SHP77 (cell line): ENCODE measurements at regions not wholly inside any gene's neighbourhood (a gene's known extent, or its start where the extent isn't known, plus 50 kb on each side); places are given as distances from the start of the nearest gene placed in this dataset.
"Not testable (repeated sequence)": the region's sequence is repeated elsewhere in the genome, so short reads cannot be mapped to it uniquely, and the experiment has no call there.

Experiments
- DNase-seq, 2 experiments: peaks; one replicate each; lab custom pipeline; 2025; lab: John Stamatoyannopoulos, UW

DNA sequence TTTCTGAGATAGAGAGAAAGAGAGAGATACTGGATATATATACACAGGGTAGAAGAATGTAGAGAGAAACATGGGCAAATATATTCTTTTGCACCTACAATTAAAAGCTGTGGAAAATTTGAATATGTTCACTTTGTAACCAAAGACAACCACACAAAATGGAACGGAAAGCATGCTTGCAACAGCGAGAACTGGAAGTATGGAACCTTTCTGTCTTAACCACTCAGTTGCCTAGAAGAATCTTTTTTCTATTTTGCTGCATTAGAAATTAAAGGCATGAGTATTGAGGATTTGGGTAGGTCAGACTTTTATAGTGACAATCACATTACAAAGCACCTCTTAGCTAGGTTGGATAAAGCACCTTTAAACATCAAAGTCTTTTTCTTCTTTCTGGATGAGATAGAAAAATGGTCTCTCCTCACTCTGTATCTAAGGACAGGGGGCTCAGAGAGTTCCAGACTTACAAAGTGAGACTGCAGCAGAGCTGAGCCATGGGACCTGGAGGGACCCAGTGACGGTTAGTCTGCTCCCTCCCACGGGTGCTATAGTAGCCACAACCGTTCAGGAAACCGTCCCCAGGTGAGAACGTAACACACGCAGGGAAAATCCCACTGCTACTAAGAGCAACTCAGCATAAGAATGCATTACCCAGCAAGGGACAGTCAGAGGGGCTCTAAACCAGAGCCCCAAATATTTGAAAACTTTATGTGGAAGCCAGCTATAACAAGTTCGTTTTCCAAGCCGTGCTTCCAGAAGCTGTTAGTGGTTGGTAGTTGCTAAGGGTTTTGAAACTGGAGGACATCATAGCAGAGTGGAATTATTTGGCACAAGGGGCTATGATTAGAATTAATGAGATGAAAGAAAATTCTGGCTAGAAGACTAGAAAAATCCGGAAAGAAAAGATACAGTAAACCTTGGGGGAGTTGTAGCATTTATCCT, 97.1 kb downstream of the DAD1 start:
- no peak for DNase-seq

DNA sequence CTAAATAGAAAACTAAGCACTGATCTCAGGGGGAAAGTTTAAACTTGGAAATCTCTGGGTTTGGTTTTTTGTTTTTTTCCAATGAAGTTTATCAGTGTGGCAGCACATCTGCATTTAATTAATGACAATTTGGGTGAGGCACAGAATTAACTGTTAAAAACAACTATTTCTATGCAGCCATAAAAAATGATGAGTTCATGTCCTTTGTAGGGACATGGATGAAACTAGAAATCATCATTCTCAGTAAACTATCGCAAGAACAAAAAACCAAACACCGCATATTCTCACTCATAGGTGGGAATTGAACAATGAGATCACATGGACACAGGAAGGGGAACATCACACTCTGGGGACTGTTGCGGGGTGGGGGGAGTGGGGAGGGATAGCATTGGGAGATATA, 98.0 kb downstream of the DAD1 start:
- not testable (repeated sequence) for DNase-seq

DNA sequence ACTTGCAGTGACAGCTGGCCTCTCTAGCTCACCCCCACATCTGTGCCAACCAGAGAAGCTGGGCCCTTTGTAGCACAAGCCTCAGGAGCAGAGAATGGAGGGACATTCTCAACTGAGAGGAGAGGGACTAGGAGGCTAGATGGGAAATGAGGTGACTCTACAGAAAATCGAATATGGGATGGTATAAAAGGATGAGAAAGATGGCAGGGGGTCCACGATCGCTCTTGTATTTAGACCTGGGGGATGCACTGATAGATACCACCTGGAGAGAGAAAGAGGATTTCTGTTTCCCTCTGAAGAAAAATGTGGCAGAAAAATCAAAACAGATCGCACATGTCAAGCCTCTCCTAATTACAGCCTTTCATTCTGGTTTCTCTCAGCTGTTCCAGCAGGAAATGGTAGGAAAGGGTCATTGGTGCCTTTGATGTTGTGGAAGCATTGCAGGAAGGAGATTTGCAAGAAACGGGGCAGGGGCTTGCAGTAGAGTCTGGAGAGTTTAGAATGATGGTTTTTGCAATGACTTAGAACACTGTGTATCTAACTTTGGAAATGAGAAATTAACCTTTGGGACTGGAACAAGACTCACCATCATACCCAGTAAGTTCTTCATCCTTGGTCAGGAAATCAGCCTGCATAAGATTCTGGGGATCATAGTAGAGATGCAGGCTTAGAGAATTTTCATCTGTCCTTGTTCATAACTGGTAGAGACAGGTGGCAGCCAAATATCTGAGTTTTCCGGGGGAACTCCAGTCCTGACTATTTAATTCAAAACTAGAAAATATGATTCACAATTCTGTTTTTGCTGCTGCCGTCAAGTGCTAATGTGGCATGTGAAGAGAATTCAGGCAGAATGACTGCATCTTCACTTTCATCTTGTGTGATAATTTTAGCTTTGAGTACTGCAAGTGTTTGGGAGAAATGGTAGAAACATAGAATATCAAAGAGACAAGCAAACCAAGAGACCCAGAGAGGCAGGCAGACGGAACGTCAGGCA, 98.8 kb downstream of the DAD1 start:
- DNase-seq, result no peak

DNA sequence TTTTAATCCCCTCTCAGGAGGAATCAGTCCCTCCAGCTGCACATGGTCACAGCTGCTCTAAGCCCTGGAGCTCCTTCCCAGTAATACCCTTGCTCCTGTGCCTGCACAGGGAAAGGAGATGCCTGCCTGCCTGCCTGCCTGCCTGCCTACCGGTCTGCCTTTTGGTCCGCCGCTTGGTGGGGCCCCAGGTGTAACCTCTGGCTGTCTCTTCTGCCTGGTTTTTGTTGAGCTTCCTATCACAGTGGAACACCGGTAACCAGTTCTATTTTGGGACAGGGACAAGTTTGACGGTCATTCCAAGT, 99.8 kb downstream of the DAD1 start:
- no peak for DNase-seq

DNA sequence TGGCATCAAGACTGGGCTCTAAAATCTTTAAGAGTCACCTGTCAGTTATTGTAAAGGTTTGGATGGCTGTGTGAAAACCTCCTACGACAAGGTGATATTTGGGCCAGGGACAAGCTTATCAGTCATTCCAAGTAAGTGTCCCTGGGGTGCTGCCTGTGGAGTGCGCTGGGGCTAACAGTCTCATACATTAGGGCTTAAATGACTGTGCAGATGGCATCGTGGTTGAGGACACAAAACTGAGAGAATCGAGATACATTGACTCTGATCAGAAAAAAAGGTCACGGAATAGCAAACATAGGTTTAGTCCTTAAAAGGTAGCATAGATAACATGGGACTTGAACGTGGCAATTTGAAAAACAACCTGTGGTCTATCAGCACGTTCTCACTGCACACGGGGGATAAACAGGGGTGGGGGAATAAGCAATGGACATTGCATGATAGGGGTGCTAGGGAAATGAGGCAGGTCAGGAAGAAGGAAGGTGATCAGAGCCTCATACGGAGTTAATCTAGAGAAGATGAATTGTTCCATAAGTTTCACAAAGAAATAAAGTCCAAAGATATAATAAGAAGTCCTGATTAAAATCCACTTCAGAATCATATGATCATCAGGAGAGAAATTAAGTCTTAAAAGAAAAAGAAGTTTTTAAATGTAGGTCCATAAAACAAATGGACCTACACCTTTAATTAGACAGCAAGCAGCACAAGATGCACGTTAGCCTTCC, 100.3 kb downstream of the DAD1 start:
- DNase-seq, result no peak

DNA sequence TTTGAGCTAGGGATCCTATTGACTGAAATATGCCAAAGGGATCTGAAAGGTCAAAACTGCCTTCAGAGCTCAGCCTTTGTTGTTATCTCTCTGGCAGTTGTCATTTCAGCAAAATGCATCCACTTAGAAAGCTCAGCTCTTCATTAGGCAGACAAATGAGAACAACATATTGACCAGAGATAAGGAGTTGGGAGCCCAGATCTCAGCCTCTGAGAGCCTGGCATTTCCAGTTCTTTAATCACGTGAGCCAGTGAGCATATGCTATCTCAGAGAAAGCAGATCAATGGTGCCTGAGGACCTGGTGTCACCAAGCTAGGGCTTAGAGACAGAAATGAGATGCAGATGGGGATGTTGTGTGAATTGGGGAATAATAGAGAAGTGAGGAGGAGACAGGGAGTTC, 101.1 kb downstream of the DAD1 start:
- DNase-seq, result no peak

DNA sequence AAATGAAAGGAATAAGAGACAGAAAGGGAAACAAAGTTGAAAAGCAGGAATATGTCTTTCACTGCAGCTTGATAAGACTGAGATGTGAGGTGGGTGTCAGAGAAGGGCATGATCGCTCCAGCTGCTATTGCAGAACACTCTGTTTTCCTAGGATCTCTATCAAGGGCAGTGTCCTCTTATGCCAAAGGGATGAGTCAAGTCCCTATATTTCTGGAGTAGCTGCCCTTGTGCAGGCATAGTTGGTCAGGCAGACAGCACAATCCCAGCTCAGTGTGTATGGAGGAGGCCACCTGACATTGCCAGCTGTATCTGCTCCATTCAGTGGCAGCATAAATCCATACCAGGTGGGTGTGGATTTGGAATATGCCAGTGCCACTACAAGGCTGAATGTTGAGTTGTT, 101.6 kb downstream of the DAD1 start:
- no peak for DNase-seq

DNA sequence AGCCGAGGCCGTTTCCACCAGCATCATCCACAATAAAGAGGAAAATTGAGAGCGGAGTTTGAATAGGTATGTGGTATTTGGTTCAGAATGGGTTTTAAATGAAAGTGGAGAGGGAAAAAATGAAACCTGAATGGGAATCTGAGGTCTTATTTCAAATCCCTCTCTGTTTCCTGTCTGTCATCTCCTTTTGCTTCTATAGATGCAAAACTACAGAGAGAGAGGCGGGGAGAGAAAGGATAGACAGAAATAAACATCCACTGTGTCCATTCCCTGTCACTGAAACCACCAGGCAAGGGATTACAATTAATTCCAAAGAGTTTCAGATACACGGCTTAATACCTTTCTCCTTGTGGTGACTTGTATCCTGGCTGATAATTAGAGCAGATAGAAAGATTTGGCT, 102.3 kb downstream of the DAD1 start:
- no peak for DNase-seq

DNA sequence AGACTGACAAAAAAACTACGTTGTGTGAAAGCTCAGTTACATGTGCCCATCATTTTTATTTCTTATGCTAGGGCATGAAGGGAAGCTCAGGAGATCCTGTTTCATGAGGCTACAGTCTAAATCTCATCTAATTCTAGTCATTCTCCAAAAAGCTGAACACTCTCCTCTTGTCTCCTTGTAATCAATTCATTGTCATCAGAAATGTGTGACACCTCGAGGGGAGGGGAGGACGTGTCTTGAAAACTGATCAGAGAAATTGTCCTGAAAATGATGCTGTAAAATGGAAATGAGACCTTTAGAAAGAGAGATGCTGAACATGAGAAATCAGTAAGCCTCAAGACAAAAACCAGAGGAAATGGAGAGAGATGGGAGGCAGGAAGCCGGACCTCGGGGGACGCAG, 103.4 kb downstream of the DAD1 start:
- no peak for DNase-seq

DNA sequence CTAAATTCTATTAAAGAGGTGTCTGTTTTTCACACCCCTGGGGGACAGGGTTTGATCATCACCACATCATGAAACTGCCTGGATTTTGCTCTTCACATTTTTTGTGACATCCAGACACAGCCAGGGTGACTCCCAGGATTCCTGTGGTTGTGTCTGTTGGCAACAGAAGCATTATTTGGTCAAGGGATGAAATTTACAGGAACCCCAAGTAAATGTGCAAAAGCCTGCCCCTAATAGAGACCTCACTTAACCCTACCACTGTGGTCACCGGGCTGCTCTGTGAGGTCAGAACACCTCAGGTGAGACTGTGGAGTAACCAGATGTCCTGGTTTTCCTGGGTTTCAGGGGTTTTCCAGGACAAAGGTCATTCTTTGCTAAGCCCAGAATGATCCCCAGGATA, 103.8 kb downstream of the DAD1 start:
- no peak for DNase-seq

DNA sequence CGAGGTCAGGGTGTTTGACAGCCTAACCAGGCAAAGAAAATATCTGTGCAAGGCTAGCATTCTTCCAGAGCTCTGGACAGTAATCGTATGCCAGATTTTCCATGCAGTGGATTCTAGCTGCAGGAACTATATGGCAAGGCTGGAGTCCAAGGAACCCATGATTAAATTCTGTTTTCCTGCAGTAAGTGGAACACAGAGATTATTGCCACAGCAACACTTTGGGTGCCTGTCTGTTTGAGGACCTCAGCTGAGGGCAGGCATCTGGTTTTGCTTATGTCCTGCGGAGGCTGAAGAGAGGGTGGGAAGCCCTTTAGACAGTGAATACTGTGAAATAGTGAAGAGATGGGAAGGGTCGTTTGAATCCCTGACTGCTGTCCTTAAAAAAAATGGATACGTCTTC, 104.4 kb downstream of the DAD1 start:
- DNase-seq, result no peak

DNA sequence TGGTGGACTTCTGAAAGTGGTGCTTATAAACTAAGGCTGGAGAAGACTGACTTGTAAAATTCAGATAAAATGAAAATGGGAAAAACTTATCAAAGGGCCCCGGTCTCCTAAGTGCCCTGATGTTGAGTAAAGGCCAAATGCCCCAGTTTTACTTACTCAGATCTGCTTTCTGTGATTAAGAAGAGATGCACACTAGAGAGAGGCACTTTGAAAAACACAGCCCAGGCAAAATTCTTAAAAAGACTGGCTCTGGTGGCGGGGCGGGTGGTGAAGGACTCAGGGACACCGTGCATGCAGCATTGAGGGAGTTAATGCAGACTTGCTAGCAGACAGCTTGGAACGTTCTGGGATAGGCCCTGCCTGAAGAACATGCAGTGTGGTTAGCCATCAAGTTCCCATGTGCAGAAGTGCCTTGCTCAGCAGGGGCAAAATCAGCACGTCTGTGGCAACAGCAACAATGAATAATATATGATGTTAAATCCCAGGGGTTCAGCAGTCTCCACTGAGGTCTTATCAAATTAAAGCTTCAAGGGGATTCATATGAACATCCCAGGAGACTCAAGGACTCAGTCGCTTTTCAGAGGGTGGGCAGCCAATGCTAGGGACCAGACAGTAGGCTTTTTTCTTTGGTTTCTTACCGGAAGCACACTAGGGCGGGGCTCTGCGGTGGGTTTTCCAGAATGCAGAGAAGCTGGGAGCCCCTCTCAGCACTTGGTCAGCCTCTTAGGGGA, 105.0 kb downstream of the DAD1 start:
- no peak for DNase-seq

DNA sequence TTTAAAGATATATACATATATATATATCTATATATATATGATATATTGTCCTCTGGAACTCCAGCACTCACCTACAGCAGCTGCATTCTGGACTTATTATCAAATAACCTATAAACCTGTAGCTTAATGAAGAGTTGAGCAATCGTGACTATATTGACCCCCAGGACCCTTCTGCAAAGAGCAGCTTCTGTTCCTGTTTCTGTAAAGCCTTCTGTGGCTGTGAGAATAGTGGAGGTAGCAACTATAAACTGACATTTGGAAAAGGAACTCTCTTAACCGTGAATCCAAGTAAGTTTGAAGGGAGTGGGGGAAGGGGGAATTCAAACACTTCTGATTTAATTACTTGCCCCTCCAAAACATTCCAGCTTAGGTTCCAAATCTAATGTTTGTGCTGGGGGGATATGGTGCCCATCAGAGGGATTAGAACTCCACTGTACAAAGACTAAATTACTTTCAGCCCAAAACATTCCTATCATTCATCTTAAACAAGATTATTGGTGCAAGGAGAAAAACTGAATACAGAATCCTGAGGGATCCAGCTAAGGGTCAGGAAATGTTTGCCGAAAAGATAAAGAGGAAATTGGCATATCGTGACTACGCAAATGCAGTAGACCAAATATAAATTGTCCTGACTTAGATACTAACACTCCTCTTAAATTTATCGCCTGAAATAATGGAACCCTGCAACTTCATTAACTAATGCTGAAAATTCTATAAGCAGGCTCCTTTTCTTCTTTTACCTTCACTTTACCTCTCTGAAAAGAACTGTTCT, 106.1 kb downstream of the DAD1 start:
- no peak for DNase-seq

DNA sequence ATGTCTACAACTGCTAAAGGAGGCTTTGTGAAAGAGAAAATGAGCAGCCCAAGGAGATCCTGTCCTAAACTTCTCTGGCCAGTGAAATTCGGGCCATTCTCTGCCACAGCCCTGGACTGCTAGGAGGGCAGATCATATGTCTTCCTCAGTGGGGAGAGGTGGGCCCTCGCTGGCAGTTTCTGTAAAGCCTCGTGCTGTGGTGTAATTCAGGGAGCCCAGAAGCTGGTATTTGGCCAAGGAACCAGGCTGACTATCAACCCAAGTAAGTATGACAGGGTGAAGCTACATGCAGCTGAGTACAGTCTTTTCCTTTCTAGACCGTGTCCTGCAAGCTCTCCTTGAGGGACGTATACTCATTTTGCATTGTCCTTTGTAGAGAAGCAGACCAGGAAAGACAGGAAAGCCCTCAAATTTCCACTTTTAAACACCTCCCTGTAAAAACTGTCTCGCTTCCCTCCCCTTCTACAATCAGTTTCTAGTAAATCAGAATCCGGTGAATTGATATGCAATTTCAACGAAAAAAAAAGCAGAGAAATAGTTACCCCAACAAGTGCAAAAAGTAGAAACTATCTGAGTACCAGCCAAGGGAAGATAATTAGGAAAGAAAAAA, 106.8 kb downstream of the DAD1 start:
- DNase-seq, result no peak

DNA sequence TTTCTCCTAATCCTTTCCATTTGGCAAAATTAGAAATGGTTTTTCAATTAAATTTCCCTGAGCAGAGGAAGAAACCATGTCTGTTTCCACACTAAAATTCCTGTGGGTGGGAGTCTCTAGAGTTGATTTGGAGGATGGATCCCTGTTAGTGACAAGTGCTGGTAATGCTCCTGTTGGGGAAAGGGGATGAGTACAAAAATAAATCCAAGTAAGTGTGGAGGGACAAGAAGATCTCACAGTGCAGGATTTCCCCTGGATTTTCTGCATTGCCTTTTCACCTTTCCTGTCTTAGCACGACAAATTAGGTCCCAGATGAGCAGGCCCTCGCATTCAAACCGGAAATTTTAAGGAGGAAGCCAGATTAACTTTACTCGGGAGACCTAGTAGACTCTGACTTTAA, 107.5 kb downstream of the DAD1 start:
- DNase-seq, result no peak

DNA sequence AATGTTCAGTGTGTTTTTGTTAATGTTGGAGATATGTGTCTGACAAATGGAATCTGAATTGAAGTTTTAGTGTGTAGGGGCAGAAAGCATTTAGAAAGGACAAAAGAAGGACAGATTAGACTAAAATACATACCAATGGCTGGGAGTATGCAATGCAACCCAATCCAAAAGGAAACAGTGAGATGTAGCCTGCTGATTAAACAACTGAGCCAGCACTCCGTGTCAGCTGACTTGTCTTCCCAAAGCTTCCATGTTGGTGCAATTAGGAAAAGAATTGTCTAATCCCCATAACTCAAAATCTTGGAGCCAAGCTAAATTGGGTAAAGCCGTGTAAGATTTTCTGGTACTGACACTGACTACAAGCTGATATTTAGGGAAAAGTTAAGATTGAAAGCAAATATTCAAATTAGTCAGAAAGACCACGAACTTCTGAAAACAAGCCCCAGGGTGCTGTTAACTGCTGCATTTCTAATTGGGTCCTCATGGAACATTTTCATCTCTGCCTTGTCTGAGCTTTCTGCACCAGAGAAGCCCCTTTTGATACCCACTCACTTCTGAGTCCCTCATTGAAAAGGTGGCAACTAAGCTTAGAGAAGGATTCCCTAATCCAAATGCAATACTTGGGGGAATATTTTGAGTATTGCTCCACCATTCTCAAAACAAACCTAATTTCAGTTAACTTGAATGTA, 109.1 kb downstream of the DAD1 start:
- DNase-seq, result no peak

DNA sequence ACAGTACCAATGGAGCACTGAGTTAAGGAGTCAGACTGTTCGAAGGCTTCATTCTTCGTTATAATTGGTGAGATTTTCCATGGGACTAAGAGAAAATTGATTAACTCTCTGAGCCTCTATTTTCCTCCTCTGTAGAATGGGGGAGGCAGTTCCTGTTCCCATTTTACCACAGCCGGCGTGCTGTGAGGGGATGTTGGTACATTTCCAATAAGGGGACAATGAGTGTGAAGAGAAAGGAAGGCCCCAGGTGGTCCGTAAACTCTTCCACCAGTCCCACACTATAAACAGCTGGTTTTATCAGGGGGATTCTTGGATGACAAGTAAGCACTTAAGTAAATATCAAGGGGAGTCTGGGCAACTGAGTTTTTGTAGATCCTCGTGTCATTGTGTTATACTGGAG, 109.9 kb downstream of the DAD1 start:
- no peak for DNase-seq

DNA sequence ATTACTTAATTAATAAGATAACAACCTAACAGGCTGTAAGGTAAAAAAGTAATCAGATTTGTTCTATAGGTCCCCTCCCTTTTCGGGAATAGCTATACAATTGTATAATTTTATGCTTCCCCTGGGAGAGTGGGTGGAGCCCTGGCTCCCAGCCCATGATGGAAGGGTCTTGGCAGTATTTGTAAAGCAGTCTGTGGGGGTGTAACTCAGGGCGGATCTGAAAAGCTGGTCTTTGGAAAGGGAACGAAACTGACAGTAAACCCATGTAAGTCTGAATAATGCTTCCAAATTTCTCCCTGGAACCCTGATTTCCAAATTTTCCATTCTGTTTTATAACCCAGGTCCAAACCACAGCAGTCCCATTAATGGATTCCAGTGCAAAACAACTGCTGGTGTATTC, 110.4 kb downstream of the DAD1 start:
- no peak for DNase-seq

DNA sequence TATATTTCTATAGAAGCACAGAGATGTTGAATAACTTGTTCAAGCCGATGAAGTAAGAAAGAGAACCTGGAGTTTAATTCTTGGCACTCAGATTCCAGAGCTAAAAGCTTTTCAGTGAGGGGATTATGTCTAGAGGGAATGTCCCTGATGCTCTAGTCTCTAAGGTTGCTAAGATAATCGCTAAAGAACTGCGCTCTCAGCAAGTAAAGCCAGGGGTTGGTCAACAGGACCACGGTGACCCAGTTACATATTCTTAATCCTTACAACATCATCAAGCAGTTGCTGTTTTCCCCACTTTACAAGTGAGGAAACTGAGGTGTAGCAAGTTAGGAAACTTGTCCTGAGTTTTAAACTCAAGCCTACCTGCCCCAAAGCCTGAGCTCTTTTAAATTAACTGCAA, 110.8 kb downstream of the DAD1 start:
- no peak for DNase-seq
